ENCODE measurements at regions not wholly inside any gene's neighbourhood (a gene's known extent, or its start where the extent isn't known, plus 50 kb on each side); places are given as distances from the start of the nearest gene placed in this dataset.

DNA sequence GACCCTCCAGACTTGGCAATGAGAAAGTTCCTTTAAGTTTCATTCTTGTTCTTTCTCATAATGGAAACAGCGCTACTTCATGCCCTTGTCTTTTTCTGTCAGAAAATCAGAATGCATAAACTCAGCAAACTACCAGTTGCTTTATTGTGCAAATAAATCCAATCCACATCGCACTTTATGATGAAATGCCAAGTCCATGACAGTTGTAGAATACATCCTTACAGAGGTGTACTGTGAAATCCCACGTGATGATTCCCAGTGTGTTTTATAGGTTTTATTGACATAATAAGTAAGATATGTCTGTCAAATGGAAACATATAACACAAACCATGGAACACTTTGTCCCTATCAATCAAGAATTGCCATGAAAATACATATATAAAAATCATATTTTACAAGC, 295.0 kb downstream of the PCDH7 start:
- intact Hi-C loops (cut with micrococcal nuclease), result no loop called here
- POLR2A ChIA-PET, result no interaction called here
- CTCF ChIA-PET, result no interaction called here

DNA sequence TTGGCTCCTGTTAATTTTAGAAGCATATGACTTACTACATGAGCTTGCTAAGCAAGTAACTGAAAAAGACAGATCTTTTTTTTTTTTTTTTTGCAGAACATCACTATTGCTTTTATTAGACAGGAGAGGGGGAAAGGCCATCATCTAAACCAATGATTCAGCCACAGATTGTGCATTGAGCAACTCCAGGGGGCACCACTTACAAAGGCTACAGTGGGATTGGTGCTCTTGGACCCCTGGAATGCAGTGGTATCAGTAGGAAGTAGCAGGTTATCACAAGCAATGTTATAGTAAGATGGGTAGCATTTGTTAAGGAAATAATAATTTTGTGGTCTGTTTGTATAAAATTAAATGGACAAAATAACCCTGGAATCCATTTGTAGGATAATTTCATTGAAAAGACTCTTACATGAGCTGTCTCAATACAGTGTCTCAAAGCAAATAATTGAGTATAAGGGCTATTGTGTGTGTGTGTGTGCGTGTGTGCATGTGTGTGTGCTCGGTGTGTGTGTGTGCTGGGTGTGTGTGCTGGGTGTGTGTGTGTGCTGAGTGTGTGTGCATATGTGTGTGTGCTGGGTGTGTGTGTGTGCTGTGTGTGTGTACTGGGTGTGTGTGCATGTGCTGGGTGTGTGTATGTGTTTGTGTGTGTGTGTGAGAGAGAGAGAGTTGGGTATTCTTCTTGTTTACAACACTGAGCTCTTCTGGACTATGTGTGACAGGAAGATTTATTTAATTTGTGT, 296.3 kb downstream of the PCDH7 start:
- H3K4me1 ChIP-seq (ENCODE audit: control insufficient read depth in 1 of 2, insufficient read depth in 2 of 2, low read length in 2 of 2), result peaks cover 80 to 83% of the 10 kb centered on the region in 2 experiments
- ChIA-PET POLR2A (no interaction called here), RAD21 (ENCODE audit: low non-redundant PET in 1 of 2, low total read pairs in 2 of 2, uncharacterized antibody in 2 of 2, unreplicated experiment in 2 of 2) (no interaction called here), CTCF (no interaction called here)
- peaks cover 82% of the 10 kb centered on the region for H3K79me2 ChIP-seq (ENCODE audit: insufficient read depth, low read length)
- peak; percentile 43; the same call in 1 of the 2 replicates for ATAC-seq
- no peak overlapping the region for H3K4me3 ChIP-seq (replicated peaks in 1 of 2; ENCODE audit: low read depth in 1 of 2, low read length in 2 of 2)
- H3K9me2 ChIP-seq (ENCODE audit: insufficient read depth), result no peaks in the 10 kb centered on the region; the same call in 1 of the 2 replicates
- no peaks in the 10 kb centered on the region for H3K36me3 ChIP-seq (ENCODE audit: control insufficient read depth in 1 of 2, insufficient read depth in 2 of 2, low read length in 2 of 2)
- DNase-seq (ENCODE audit: low read depth, low spot score), result no peak
- intact Hi-C loops (cut with micrococcal nuclease), result no loop called here
- peak overlapping the region; percentile 91 for H3K27ac ChIP-seq (ENCODE audit: low read depth, low read length)
- no TSS peak for BruUV-seq (replicated peaks)
- H4K20me1 ChIP-seq (ENCODE audit: insufficient read depth), result no peaks in the 10 kb centered on the region
- no peaks in the 10 kb centered on the region for H3K27me3 ChIP-seq (ENCODE audit: insufficient read depth, low read length)
- H3K4me2 ChIP-seq (ENCODE audit: low read length), result peak overlapping the region; percentile 19
- no peaks in the 10 kb centered on the region for H3K9me3 ChIP-seq (ENCODE audit: control insufficient read depth in 1 of 2, insufficient read depth in 1 of 2, low read depth in 1 of 2, low read length in 2 of 2)
- peak overlapping the region; percentile 12; the same call in 1 of the 2 replicates for H3K9ac ChIP-seq (ENCODE audit: low read length)
- no peak overlapping the region for H2AFZ ChIP-seq (ENCODE audit: low read depth, low read length, poor library complexity, severe bottlenecking)
- peak; percentile 45; the same call in 1 of the 2 replicates for TF ChIP-seq RAD21 (IDR thresholded peaks at IDR 0.05; ENCODE audit: low read depth)
- TF ChIP-seq ZFX (IDR thresholded peaks at IDR 0.05), result no peak
- TF ChIP-seq CEBPB (IDR thresholded peaks at IDR 0.05; ENCODE audit: low read depth), result peak; percentile 49; the same call in 1 of the 2 replicates
- TF ChIP-seq, protein P1, sequence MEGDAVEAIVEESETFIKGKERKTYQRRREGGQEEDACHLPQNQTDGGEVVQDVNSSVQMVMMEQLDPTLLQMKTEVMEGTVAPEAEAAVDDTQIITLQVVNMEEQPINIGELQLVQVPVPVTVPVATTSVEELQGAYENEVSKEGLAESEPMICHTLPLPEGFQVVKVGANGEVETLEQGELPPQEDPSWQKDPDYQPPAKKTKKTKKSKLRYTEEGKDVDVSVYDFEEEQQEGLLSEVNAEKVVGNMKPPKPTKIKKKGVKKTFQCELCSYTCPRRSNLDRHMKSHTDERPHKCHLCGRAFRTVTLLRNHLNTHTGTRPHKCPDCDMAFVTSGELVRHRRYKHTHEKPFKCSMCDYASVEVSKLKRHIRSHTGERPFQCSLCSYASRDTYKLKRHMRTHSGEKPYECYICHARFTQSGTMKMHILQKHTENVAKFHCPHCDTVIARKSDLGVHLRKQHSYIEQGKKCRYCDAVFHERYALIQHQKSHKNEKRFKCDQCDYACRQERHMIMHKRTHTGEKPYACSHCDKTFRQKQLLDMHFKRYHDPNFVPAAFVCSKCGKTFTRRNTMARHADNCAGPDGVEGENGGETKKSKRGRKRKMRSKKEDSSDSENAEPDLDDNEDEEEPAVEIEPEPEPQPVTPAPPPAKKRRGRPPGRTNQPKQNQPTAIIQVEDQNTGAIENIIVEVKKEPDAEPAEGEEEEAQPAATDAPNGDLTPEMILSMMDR (IDR thresholded peaks at IDR 0.05 in 2 of 3, conservative IDR thresholded peaks at IDR 0.05 in 1 of 3; ENCODE audit: borderline replicate concordance in 1 of 3, insufficient read depth in 1 of 3, low read depth in 2 of 3, low read length in 2 of 3), result peak in 1 of 3 experiments; percentile 37; a peak in 2 of 6 replicates
- TF ChIP-seq FOSL1 (IDR thresholded peaks at IDR 0.05; ENCODE audit: low read depth), result no peak
- TF ChIP-seq, protein P2, sequence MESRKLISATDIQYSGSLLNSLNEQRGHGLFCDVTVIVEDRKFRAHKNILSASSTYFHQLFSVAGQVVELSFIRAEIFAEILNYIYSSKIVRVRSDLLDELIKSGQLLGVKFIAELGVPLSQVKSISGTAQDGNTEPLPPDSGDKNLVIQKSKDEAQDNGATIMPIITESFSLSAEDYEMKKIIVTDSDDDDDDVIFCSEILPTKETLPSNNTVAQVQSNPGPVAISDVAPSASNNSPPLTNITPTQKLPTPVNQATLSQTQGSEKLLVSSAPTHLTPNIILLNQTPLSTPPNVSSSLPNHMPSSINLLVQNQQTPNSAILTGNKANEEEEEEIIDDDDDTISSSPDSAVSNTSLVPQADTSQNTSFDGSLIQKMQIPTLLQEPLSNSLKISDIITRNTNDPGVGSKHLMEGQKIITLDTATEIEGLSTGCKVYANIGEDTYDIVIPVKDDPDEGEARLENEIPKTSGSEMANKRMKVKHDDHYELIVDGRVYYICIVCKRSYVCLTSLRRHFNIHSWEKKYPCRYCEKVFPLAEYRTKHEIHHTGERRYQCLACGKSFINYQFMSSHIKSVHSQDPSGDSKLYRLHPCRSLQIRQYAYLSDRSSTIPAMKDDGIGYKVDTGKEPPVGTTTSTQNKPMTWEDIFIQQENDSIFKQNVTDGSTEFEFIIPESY (IDR thresholded peaks at IDR 0.05; ENCODE audit: extremely low read depth, insufficient replicate concordance, low read length), result no peak
- no peak; the same call in 1 of the 2 replicates for TF ChIP-seq SP1 (IDR thresholded peaks at IDR 0.05; ENCODE audit: low read depth)

More for the DNA sequence above, 295.0 kb downstream of the PCDH7 start:
- Histone ChIP-seq H3K4me1 (ENCODE audit: control insufficient read depth in 1 of 2, insufficient read depth in 2 of 2, low read length in 2 of 2) (peaks cover 76 to 80% of the 10 kb centered on the region in 2 experiments), H3K9ac (ENCODE audit: low read length) (no peak overlapping the region), H3K4me3 (replicated peaks in 1 of 2; ENCODE audit: low read depth in 1 of 2, low read length in 2 of 2) (no peak overlapping the region), H3K79me2 (ENCODE audit: insufficient read depth, low read length) (peaks cover 80% of the 10 kb centered on the region), H3K9me3 (ENCODE audit: control insufficient read depth in 1 of 2, insufficient read depth in 1 of 2, low read depth in 1 of 2, low read length in 2 of 2) (no peaks in the 10 kb centered on the region), H4K20me1 (ENCODE audit: insufficient read depth) (no peaks in the 10 kb centered on the region), H2AFZ (ENCODE audit: low read depth, low read length, poor library complexity, severe bottlenecking) (no peak overlapping the region), H3K27ac (ENCODE audit: low read depth, low read length) (peak overlapping the region; percentile 91; the same call in 1 of the 2 replicates), H3K9me2 (ENCODE audit: insufficient read depth) (no peaks in the 10 kb centered on the region; the same call in 1 of the 2 replicates), H3K36me3 (ENCODE audit: control insufficient read depth in 1 of 2, insufficient read depth in 2 of 2, low read length in 2 of 2) (no peaks in the 10 kb centered on the region), H3K27me3 (ENCODE audit: insufficient read depth, low read length) (no peaks in the 10 kb centered on the region), H3K4me2 (ENCODE audit: low read length) (no peak overlapping the region)
- TF ChIP-seq SRF (IDR thresholded peaks at IDR 0.05; ENCODE audit: low read depth) (no peak), EZH2 (IDR thresholded peaks at IDR 0.05) (no peak), JUND (IDR thresholded peaks at IDR 0.05) (peak; percentile 14; the same call in 1 of the 2 replicates), SP1 (IDR thresholded peaks at IDR 0.05; ENCODE audit: low read depth) (no peak), RAD21 (IDR thresholded peaks at IDR 0.05; ENCODE audit: low read depth) (no peak)
- TF ChIP-seq, protein P1 (IDR thresholded peaks at IDR 0.05 in 2 of 3, conservative IDR thresholded peaks at IDR 0.05 in 1 of 3; ENCODE audit: borderline replicate concordance in 1 of 3, insufficient read depth in 1 of 3, low read depth in 2 of 3, low read length in 2 of 3), result no peak
- no TSS peak for BruUV-seq (replicated peaks)
- DNase-seq (ENCODE audit: low read depth, low spot score), result no peak
- RAD21 ChIA-PET (ENCODE audit: low non-redundant PET in 1 of 2, low total read pairs in 2 of 2, uncharacterized antibody in 2 of 2, unreplicated experiment in 2 of 2), result no interaction called here
- no peak for ATAC-seq

Data from HCT116 (cell line).